K562 (cell line): ENCODE measurements at regions not wholly inside any gene's neighbourhood (a gene's known extent, or its start where the extent isn't known, plus 50 kb on each side); places are given as distances from the start of the nearest gene placed in this dataset.

Experiments
- ATAC-seq: fragments of 200-7000 bp; cut with Tn5 transposase; 3 replicates; pipeline ENCODE4 v1.9.1; 2020; ENCODE audit warnings: moderate library complexity
- BruUV-seq: library from RNA; stranded (reverse); fragments of 400-500 nt; replicated peaks from 2 replicates; lab custom pipeline; 2021; lab: Mats Ljungman, UMichigan
- CTCF ChIA-PET: fragments of 300-600 bp; formaldehyde crosslinking; extraction: SDS; loops from one replicate; lab custom pipeline; 2021; ENCODE audit warnings: low intra/inter-chr PET ratio; lab: Yijun Ruan, JAX
- POLR2A ChIA-PET: fragments of 300-600, 350-650 bp; sonication (Branson Sonifier 250); formaldehyde crosslinking; extraction: SDS; loops from one replicate; lab custom pipeline; 2021; ENCODE audit warnings: antibody characterized with exemption, inconsistent platforms; lab: Yijun Ruan, JAX
- DNase-seq, 4 experiments: peaks; one replicate each; pipeline versions ENCODE4 v3.0.0 to v3.0.0-alpha.2; 2011 to 2018; ENCODE audit warnings: low spot score in 3 of 4, mixed read lengths in 3 of 4; ENCODE audit errors: extremely low read depth in 1 of 4
- FAIRE-seq: peaks from 2 replicates; lab custom pipeline; 2011; peaks lifted over from hg19 to GRCh38; lab: Jason Lieb, UNC
- H2AFZ ChIP-seq: 2 replicates; pipeline ENCODE4 v1.6.0; 2011; ENCODE audit warnings: low read depth, low read length, control low read depth, inconsistent platforms
- H3K27ac ChIP-seq: fragments of 200-600 bp; 3 replicates; pipeline ENCODE4 v1.8.0; 2011; ENCODE audit warnings: low read depth, mild to moderate bottlenecking, control low read depth, inconsistent platforms, low read length, moderate library complexity, mixed read lengths; ENCODE audit errors: extremely low read depth
- H3K27me3 ChIP-seq, 2 experiments: fragments of 300-600 bp in 1 of 2; 2 replicates in 1 of 2; 3 replicates in 1 of 2; pipeline versions ENCODE4 v1.6.0 to v1.8.0; 2011; ENCODE audit warnings: inconsistent platforms in 2 of 2, low read length in 2 of 2, mild to moderate bottlenecking in 1 of 2, mixed read lengths in 1 of 2, moderate library complexity in 1 of 2; ENCODE audit not compliant: control insufficient read depth in 2 of 2, insufficient read depth in 2 of 2
- H3K36me3 ChIP-seq: fragments of 300-600 bp; 3 replicates; pipeline ENCODE4 v1.8.0; 2011; ENCODE audit warnings: mild to moderate bottlenecking, low read length, inconsistent platforms; ENCODE audit not compliant: control insufficient read depth, insufficient read depth
- H3K4me1 ChIP-seq, 2 experiments: fragments of 200-600 bp in 1 of 2; replicated peaks in 1 of 2; 2 replicates in 1 of 2; 3 replicates in 1 of 2; pipeline versions ENCODE4 v1.5.1 to v1.8.0; 2011; ENCODE audit warnings: inconsistent platforms in 2 of 2, low read length in 2 of 2, mild to moderate bottlenecking in 1 of 2, mixed read lengths in 1 of 2, moderate library complexity in 1 of 2; ENCODE audit not compliant: control insufficient read depth in 2 of 2, insufficient read depth in 2 of 2
- H3K4me2 ChIP-seq: 2 replicates; pipeline ENCODE4 v1.6.1; 2011; ENCODE audit warnings: low read length, control low read depth, inconsistent platforms, mixed read lengths; ENCODE audit not compliant: insufficient read depth
- H3K4me3 ChIP-seq: fragments of 200-600 bp; sonication (generic), shearing (Covaris generic); 2 replicates; pipeline ENCODE4 v1.5.1; 2016; ENCODE audit warnings: control low read depth, inconsistent platforms
- H3K79me2 ChIP-seq: fragments of 200-600 bp; 3 replicates; pipeline ENCODE4 v1.8.0; 2011; ENCODE audit warnings: low read length, inconsistent platforms; ENCODE audit not compliant: control insufficient read depth, insufficient read depth
- H3K9ac ChIP-seq, 2 experiments: 2 replicates each; pipeline versions ENCODE4 v1.6.0 to v1.6.1; 2011; ENCODE audit warnings: low read depth in 2 of 2, low read length in 2 of 2, control low read depth in 1 of 2, inconsistent platforms in 1 of 2, mild to moderate bottlenecking in 1 of 2, mixed read lengths in 1 of 2; ENCODE audit not compliant: insufficient read depth in 1 of 2
- H3K9me1 ChIP-seq: one replicate; pipeline ENCODE4 v1.6.0; 2011; ENCODE audit warnings: inconsistent platforms, mild to moderate bottlenecking, low read length, moderate library complexity; ENCODE audit not compliant: control insufficient read depth, insufficient read depth
- H3K9me3 ChIP-seq: replicated peaks from 2 replicates; pipeline ENCODE4 v1.5.1; 2011; ENCODE audit warnings: low read depth, low read length, inconsistent platforms; ENCODE audit not compliant: control insufficient read depth, insufficient read depth
- H4K20me1 ChIP-seq: replicated peaks from 2 replicates; pipeline ENCODE4 v1.6.1; 2011; ENCODE audit warnings: low read length, inconsistent platforms, mixed read lengths; ENCODE audit not compliant: control insufficient read depth, insufficient read depth
- PHB ChIP-seq: fragments of 250-450 bp; sonication (Bioruptor Pico); IDR thresholded peaks from 2 replicates; pipeline ENCODE4 v1.5.0; 2021
- STAT5A ChIP-seq: IDR thresholded peaks from 2 replicates; pipeline ENCODE4 v1.6.1; 2012; ENCODE audit warnings: low read length, inconsistent platforms, borderline replicate concordance
- XRCC5 ChIP-seq: fragments of 200-400 bp; formaldehyde crosslinking; IDR thresholded peaks from 2 replicates; pipeline ENCODE4 v1.6.1; 2017; ENCODE audit warnings: low read depth, mild to moderate bottlenecking, low read length
- ZNF57 ChIP-seq: fragments of 450-650 bp; formaldehyde crosslinking; IDR thresholded peaks from 2 replicates; pipeline ENCODE4 v1.4.0; 2020; ENCODE audit warnings: mild to moderate bottlenecking, moderate library complexity
- WGBS: fragments of 100-300 bp; shearing (Covaris generic); methylation state at CpG from one replicate; pipeline ENCODE4 v1.1.6; 2016; ENCODE audit warnings: low coverage, mixed read lengths; ENCODE audit not compliant: insufficient coverage; ENCODE audit errors: missing lambda C conversion rate; 5-methylcytosine and 5-hydroxymethylcytosine counted together
- in situ Hi-C: fragments of 300-500 bp; cut with MboI; formaldehyde crosslinking; loops from 4 replicates; pipeline ENCODE4 v1.15.0; 2018; ENCODE audit warnings: inconsistent platforms, mixed read lengths
- intact Hi-C: fragments of 100-400 bp; cut with micrococcal nuclease; formaldehyde crosslinking; loops from 2 replicates; pipeline ENCODE4 v1.14.2; 2022
- TF ChIP-seq, protein P1 (sequence below): sonication (generic); formaldehyde crosslinking; IDR thresholded peaks from 2 replicates; pipeline ENCODE4 v1.8.0; 2023; ENCODE audit warnings: mild to moderate bottlenecking, missing genetic modification reagents

DNA sequence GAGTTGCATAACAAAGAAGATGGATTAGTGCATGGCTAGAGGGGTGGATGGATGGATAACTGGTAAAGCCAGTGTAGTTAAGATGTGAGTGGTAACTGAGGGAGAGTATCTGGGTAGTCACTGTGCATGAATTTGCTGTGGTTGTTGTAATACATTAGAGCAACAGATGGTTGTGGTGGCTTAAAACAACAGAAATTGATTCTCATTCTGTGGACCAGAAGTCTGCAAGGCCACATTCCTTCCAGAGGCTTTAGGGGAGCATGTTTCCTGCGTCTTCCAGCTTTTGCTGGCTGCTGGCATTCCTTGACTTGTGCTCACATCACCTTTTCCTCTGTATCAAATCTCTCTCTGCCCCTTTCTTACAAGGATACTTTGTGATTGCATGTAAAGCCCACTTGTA, 155.4 kb downstream of the ASB1 start:
- intact Hi-C loops (no loop called here), in situ Hi-C loops (no loop called here)
- TF ChIP-seq PHB (CRISPR knock-in tag) (no peak), STAT5A (no peak), ZNF57 (no peak), XRCC5 (no peak)
- TF ChIP-seq, protein P1, sequence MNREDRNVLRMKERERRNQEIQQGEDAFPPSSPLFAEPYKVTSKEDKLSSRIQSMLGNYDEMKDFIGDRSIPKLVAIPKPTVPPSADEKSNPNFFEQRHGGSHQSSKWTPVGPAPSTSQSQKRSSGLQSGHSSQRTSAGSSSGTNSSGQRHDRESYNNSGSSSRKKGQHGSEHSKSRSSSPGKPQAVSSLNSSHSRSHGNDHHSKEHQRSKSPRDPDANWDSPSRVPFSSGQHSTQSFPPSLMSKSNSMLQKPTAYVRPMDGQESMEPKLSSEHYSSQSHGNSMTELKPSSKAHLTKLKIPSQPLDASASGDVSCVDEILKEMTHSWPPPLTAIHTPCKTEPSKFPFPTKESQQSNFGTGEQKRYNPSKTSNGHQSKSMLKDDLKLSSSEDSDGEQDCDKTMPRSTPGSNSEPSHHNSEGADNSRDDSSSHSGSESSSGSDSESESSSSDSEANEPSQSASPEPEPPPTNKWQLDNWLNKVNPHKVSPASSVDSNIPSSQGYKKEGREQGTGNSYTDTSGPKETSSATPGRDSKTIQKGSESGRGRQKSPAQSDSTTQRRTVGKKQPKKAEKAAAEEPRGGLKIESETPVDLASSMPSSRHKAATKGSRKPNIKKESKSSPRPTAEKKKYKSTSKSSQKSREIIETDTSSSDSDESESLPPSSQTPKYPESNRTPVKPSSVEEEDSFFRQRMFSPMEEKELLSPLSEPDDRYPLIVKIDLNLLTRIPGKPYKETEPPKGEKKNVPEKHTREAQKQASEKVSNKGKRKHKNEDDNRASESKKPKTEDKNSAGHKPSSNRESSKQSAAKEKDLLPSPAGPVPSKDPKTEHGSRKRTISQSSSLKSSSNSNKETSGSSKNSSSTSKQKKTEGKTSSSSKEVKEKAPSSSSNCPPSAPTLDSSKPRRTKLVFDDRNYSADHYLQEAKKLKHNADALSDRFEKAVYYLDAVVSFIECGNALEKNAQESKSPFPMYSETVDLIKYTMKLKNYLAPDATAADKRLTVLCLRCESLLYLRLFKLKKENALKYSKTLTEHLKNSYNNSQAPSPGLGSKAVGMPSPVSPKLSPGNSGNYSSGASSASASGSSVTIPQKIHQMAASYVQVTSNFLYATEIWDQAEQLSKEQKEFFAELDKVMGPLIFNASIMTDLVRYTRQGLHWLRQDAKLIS (CRISPR knock-in tag), result no peak
- Histone ChIP-seq H3K27ac (no peak overlapping the region), H3K79me2 (no peaks in the 10 kb centered on the region), H2AFZ (no peak overlapping the region), H3K9me3 (no peaks in the 10 kb centered on the region), H3K36me3 (no peaks in the 10 kb centered on the region), H3K4me2 (no peak overlapping the region), H4K20me1 (no peaks in the 10 kb centered on the region), H3K4me1 (no peaks in the 10 kb centered on the region), H3K27me3 (peaks cover 0 to 15% of the 10 kb centered on the region in 2 experiments; a peak in 3 of 5 replicates), H3K9ac (no peak overlapping the region), H3K9me1 (no peaks in the 10 kb centered on the region), H3K4me3 (no peak overlapping the region)
- DNase-seq (no peak), ATAC-seq (no peak), FAIRE-seq (no peak)
- WGBS, result no CpG with 5 or more reads among the region's 1 CpG
- no TSS peak for BruUV-seq
- ChIA-PET CTCF (no interaction called here), POLR2A (no interaction called here)
